GM19324 (cell line): ENCODE measurements at regions not wholly inside any gene's neighbourhood (a gene's known extent, or its start where the extent isn't known, plus 50 kb on each side); places are given as distances from the start of the nearest gene placed in this dataset.
"Not testable (repeated sequence)": the region's sequence is repeated elsewhere in the genome, so short reads cannot be mapped to it uniquely, and the experiment has no call there.

Experiments
- ATAC-seq: cut with Tn5 transposase; IDR thresholded peaks from one replicate; pipeline ENCODE4 v1.9.1; 2021; ENCODE audit warnings: mild to moderate bottlenecking, moderate library complexity; ENCODE audit not compliant: unreplicated experiment, low FRiP score

DNA sequence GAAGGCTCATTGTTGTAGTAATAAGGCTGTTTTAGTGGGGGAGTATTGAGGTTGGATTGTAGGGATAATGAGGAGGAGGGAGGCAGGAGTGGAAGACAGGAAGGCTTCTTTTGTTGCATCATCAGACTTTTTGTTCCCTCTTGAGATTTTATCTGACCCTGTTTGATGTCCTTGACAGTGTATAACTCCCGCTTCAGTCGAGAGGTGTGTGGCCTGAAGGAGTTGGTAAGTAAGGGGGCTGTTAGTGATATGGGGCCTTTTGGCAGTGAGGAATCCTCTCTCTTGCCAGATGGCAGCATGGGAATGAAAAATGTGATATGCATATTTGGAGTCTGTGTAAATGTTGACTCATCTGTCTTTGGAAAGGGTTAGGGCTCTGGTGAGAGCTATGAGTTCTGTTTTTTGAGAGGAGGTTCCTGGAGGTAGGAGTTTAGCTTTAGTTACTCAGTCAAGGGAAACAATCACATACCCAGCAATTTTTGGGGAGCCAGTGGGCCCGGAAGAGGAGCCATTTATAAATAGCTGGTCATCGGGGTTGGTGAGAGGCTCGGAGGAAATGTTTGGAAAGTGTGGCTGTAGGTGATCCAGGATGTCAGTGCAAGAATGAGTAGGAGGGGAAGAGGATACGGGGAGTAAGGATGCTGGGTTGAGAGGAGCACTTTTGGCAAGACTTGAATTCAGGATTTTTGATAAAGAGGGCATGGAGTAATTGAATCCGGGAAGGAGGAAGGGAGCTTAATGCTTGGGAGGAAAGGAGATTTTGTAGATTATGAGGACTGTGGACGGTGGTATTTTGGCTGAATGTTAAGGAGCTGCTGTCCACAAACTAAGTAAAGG lies 136.7 kb upstream of the ETV3 start:
- no peak for ATAC-seq

- ATAC-seq: no peak
These were observed 134.7 kb upstream of the ETV3 start for GRCh38 chr1:157272729-157273524.

GRCh38 chr1:157272264-157272663 lies 134.1 kb upstream of the ETV3 start:
- no peak for ATAC-seq

DNA sequence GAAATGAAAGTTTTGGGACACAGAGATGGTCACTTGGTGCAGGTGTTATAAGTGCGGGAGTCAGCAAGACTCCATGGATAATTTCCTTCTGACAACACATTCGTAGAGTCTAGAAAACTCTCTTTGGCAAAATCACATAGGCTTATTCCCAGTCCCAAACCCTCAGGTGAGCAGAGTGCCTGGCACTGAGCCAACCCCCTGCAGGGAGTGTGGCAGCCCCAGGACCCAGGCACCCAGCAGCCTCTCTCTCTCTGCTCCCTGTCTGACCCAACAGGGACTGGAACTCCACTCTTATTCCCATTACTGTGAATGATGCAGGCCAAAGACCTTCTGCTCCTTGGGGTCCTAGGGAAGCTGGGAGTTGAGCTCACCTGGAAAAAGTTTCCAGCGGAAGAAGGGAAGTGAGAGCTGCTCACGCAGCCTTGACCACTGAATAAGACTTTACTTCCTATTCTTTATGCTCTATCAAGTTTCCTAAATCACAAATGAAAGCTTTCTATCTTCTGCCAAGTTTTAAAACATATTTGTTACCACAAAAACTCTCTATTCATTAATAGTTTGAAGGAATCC lies 132.6 kb upstream of the ETV3 start:
- ATAC-seq: no peak

- ATAC-seq: peak; percentile 74
These were observed 131.6 kb upstream of the ETV3 start for GRCh38 chr1:157269656-157270375.

DNA sequence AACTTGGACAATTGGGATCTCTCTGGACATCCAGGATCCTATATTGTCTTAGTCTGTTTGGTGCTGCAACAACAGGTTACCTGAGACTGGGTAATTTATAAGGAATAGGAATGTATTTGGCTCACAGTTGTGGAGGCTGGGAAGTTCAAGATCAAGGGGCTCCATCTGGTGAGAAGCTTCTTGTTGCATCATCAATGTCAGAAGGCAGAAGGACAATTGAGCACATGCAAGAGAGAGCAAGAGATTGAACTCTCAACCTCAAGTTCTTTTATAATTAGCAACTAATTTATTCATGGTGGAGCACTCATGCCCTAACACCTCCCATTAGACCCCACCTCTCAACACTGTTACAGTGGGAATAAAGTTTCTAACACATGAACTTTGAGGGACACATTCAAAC lies 124.7 kb upstream of the ETV3 start:
- no peak for ATAC-seq

DNA sequence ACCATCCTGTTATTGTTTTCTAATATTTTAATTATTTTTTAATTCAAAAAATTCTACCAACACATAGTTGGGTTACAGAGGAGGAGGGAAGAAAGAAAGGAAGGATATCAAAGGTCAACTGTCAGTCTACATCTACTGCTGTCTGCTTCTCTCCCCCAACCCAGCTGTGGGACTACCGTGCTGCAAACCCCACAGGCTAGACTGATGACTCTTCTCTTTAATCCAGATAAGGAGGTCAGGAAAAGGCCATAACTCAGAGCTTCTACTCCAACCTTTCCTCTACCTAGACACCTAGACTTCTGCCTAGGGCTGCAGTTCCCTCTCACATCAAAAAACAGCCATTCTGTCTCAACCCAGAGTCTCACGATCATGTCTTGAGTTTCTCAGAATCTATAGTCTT lies 124.2 kb upstream of the ETV3 start:
- ATAC-seq: no peak

- not testable (repeated sequence) for ATAC-seq
These were observed 117.7 kb upstream of the ETV3 start for GRCh38 chr1:157255891-157256290.

DNA sequence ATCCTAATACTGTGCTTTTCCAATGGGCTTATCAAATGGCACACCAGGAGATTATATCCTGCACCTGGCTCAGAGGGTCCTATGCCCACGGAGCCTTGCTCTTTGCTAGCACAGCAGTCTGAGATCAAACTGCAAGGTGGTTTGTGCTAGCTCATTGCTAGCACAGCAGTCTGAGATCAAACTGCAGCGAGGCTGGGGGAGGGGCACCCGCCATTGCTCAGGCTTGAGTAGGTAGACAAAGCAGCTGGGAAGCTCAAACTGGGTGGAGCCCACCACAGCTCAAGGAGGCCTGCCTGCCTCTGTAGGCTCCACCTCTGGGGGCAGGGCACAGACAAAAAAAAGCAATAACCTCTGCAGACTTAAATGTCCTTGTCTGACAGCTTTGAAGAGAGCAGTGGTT lies 116.0 kb upstream of the ETV3 start:
- not testable (repeated sequence) for ATAC-seq

DNA sequence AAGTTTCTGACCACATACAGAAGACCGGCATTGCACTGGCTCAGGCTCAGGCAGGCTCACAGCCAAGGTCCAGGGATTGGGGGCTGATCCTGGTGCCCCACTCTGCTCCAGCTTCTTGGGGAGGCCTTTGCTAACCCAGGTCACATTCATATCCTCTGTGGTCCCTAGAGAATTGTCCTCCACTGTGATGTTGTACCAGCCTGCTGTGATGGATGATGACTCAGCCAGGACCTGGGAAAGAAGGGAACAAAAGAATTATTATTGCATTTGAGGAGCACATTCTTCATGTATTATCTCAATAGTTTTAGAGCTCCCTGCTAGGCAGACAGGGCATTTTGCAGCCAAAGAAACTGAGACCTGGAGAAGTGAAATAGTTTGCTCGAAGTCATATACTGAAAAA lies 114.3 kb upstream of the ETV3 start:
- no peak for ATAC-seq

GRCh38 chr1:157249739-157250138 lies 111.5 kb upstream of the ETV3 start:
- ATAC-seq: no peak

DNA sequence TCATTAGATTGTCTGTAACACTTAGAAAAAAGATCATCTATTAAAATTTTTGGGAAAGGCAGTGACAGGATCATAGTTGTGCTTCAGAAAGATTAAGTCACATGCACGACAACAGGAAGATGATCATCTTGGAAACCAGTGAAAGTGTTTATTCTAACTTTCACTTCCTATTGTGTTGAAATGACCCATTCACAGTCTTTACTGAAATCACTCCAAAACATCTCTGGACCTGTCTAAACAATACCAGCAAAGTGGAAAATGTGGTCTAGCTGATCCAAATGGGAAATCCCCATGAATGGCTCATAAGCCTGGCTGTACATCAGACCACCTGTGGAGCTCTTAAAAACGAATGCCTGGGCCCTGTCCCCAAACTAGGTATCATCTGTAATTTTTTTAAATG lies 111.1 kb upstream of the ETV3 start:
- no peak for ATAC-seq

GRCh38 chr1:157247764-157248049 lies 109.5 kb upstream of the ETV3 start:
- not testable (repeated sequence) for ATAC-seq

- no peak for ATAC-seq
These were observed 109.0 kb upstream of the ETV3 start for GRCh38 chr1:157247005-157247763.

- no peak for ATAC-seq
These were observed 107.6 kb upstream of the ETV3 start for GRCh38 chr1:157245823-157246222.

DNA sequence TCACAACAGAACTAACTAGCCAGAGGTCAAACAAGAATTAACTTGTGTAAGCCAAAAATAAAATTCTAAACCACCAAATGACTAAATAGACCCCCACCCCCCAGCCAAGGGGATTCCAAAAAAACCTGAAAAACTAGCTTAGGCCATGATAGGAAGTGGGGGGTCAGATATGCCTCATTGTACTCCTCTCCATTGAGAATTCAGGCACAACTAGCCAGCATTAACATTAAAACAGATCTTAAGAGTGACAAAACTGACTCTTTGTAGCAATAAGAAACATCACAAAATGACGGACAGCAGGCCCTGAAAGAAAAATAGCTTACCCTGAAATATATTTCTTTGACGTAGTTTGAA lies 103.0 kb upstream of the ETV3 start:
- ATAC-seq: no peak

- ATAC-seq: no peak
These were observed 102.4 kb upstream of the ETV3 start for GRCh38 chr1:157240495-157241184.

GRCh38 chr1:157239936-157240335 lies 101.7 kb upstream of the ETV3 start:
- no peak for ATAC-seq

DNA sequence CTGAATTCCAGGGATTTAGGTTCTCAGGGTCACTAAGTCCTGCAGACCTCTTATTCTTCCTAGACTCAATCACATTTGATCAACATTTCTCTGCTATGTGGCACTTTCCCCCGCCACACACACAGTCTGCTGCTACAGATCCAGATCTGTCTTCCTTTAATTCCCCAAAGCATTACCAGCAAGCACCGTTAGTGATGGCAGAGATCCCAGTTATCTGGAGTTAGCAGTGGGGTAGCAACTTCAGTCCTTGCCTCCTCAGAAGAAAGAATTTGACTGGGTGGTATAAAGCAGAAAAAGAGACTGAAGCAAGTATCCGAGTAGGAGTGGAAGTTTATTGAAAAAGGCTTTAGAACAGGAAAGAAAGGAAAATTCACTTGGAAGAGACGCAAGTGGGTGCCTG lies 100.4 kb upstream of the ETV3 start:
- no peak for ATAC-seq

GRCh38 chr1:157237981-157238380 lies 99.8 kb upstream of the ETV3 start:
- no peak for ATAC-seq
